Stimulated activated memory B cell treated with anti-CD40 and anti-IgM and Interleukin-4, amounts not matched to agents 10 μg/mL and 1 μg/mL and 100 μg/mL, for 72 hours (primary cell): ENCODE measurements at regions not wholly inside any gene's neighbourhood (a gene's known extent, or its start where the extent isn't known, plus 50 kb on each side); places are given as distances from the start of the nearest gene placed in this dataset.
A peak's percentile ranks its signal among the peaks of the same experiment; 100 is the strongest.

Experiments used
- ATAC-seq: fragments of 150-1000 bp; cut with Tn5 transposase; 2 replicates; pipeline ENCODE4 v1.10.0; 2021
- H3K27ac Mint-ChIP-seq: one replicate; pipeline ENCODE4 v1.8.0; 2022; ENCODE audit warnings: mild to moderate bottlenecking, mixed read lengths
- H3K27me3 Mint-ChIP-seq: one replicate; pipeline ENCODE4 v1.8.0; 2022; ENCODE audit warnings: mixed read lengths
- H3K36me3 Mint-ChIP-seq: one replicate; pipeline ENCODE4 v1.8.0; 2022; ENCODE audit warnings: mixed read lengths
- H3K4me1 Mint-ChIP-seq: one replicate; pipeline ENCODE4 v1.8.0; 2022; ENCODE audit warnings: mixed read lengths
- H3K4me3 Mint-ChIP-seq: one replicate; pipeline ENCODE4 v1.8.0; 2022; ENCODE audit warnings: mild to moderate bottlenecking, moderate library complexity, mixed read lengths
- H3K9me3 Mint-ChIP-seq: one replicate; pipeline ENCODE4 v1.8.0; 2022; ENCODE audit warnings: mixed read lengths

- peaks cover 8% of the 10 kb centered on the region for H3K9me3 Mint-ChIP-seq
- no peaks in the 10 kb centered on the region for H3K36me3 Mint-ChIP-seq
- no peak for ATAC-seq
- no peak overlapping the region for H3K4me3 Mint-ChIP-seq
- H3K27me3 Mint-ChIP-seq, result no peaks in the 10 kb centered on the region
- H3K4me1 Mint-ChIP-seq, result no peaks in the 10 kb centered on the region
- no peak overlapping the region for H3K27ac Mint-ChIP-seq
Measured at GRCh38 chr12:60112763-60113162, 516.9 kb downstream of the SLC16A7 start.

GRCh38 chr12:60114169-60114568 lies 518.3 kb downstream of the SLC16A7 start:
- ATAC-seq, result no peak
- Mint-ChIP-seq H3K36me3 (no peaks in the 10 kb centered on the region), H3K27ac (no peak overlapping the region), H3K4me1 (no peaks in the 10 kb centered on the region), H3K27me3 (no peaks in the 10 kb centered on the region), H3K4me3 (no peak overlapping the region), H3K9me3 (peaks cover 14% of the 10 kb centered on the region)

GRCh38 chr12:60119327-60119726 lies 523.5 kb downstream of the SLC16A7 start:
- H3K9me3 Mint-ChIP-seq, result peaks cover 15% of the 10 kb centered on the region
- H3K4me3 Mint-ChIP-seq, result no peak overlapping the region

GRCh38 chr12:60120199-60120598 lies 524.4 kb downstream of the SLC16A7 start:
- no peak for ATAC-seq
- no peaks in the 10 kb centered on the region for H3K36me3 Mint-ChIP-seq
- peaks cover 15% of the 10 kb centered on the region for H3K9me3 Mint-ChIP-seq
- H3K4me1 Mint-ChIP-seq, result no peaks in the 10 kb centered on the region
- H3K4me3 Mint-ChIP-seq, result no peak overlapping the region
- no peaks in the 10 kb centered on the region for H3K27me3 Mint-ChIP-seq
- no peak overlapping the region for H3K27ac Mint-ChIP-seq

More at GRCh38 chr12:60119327-60119726, 523.5 kb downstream of the SLC16A7 start:
- Mint-ChIP-seq H3K36me3 (no peaks in the 10 kb centered on the region), H3K4me1 (no peaks in the 10 kb centered on the region), H3K27me3 (no peaks in the 10 kb centered on the region), H3K27ac (no peak overlapping the region)
- no peak for ATAC-seq

- no peak overlapping the region for H3K27ac Mint-ChIP-seq
Measured at GRCh38 chr12:60123557-60123956, 527.7 kb downstream of the SLC16A7 start.

GRCh38 chr12:60137513-60137912 lies 541.7 kb downstream of the SLC16A7 start:
- Mint-ChIP-seq H3K27ac (no peak overlapping the region), H3K36me3 (no peaks in the 10 kb centered on the region), H3K27me3 (no peaks in the 10 kb centered on the region), H3K4me1 (no peaks in the 10 kb centered on the region), H3K4me3 (no peak overlapping the region), H3K9me3 (no peaks in the 10 kb centered on the region)
- no peak for ATAC-seq

More at GRCh38 chr12:60123557-60123956, 527.7 kb downstream of the SLC16A7 start:
- no peak for ATAC-seq
- Mint-ChIP-seq H3K9me3 (peaks cover 9% of the 10 kb centered on the region), H3K4me3 (no peak overlapping the region), H3K27me3 (no peaks in the 10 kb centered on the region), H3K4me1 (no peaks in the 10 kb centered on the region), H3K36me3 (no peaks in the 10 kb centered on the region)

- H3K36me3 Mint-ChIP-seq, result no peaks in the 10 kb centered on the region
- no peak overlapping the region for H3K27ac Mint-ChIP-seq
- no peaks in the 10 kb centered on the region for H3K27me3 Mint-ChIP-seq
- H3K9me3 Mint-ChIP-seq, result no peaks in the 10 kb centered on the region
- H3K4me1 Mint-ChIP-seq, result no peaks in the 10 kb centered on the region
- ATAC-seq, result no peak
- H3K4me3 Mint-ChIP-seq, result no peak overlapping the region
Measured at GRCh38 chr12:60138526-60138925, 542.7 kb downstream of the SLC16A7 start.

- no peaks in the 10 kb centered on the region for H3K36me3 Mint-ChIP-seq
Measured at GRCh38 chr12:60144395-60144794, 548.6 kb downstream of the SLC16A7 start.

GRCh38 chr12:60148109-60148508 lies 552.3 kb downstream of the SLC16A7 start:
- Mint-ChIP-seq H3K27me3 (no peaks in the 10 kb centered on the region), H3K36me3 (no peaks in the 10 kb centered on the region), H3K27ac (no peak overlapping the region), H3K9me3 (no peaks in the 10 kb centered on the region), H3K4me1 (no peaks in the 10 kb centered on the region), H3K4me3 (no peak overlapping the region)
- no peak for ATAC-seq

More at GRCh38 chr12:60144395-60144794, 548.6 kb downstream of the SLC16A7 start:
- H3K27me3 Mint-ChIP-seq, result no peaks in the 10 kb centered on the region
- H3K27ac Mint-ChIP-seq, result no peak overlapping the region
- no peak for ATAC-seq
- no peak overlapping the region for H3K4me3 Mint-ChIP-seq
- H3K4me1 Mint-ChIP-seq, result no peaks in the 10 kb centered on the region
- H3K9me3 Mint-ChIP-seq, result no peaks in the 10 kb centered on the region

GRCh38 chr12:60148831-60149230 lies 553.0 kb downstream of the SLC16A7 start:
- ATAC-seq, result no peak
- Mint-ChIP-seq H3K9me3 (no peaks in the 10 kb centered on the region), H3K27me3 (no peaks in the 10 kb centered on the region), H3K4me1 (no peaks in the 10 kb centered on the region), H3K36me3 (no peaks in the 10 kb centered on the region), H3K4me3 (no peak overlapping the region), H3K27ac (no peak overlapping the region)

GRCh38 chr12:60152756-60153155 lies 556.9 kb downstream of the SLC16A7 start:
- no peak overlapping the region for H3K4me3 Mint-ChIP-seq
- no peaks in the 10 kb centered on the region for H3K9me3 Mint-ChIP-seq
- ATAC-seq, result peak; percentile 20

GRCh38 chr12:60159761-60160160 lies 563.9 kb downstream of the SLC16A7 start:
- Mint-ChIP-seq H3K9me3 (no peaks in the 10 kb centered on the region), H3K4me3 (no peak overlapping the region), H3K36me3 (no peaks in the 10 kb centered on the region), H3K27ac (no peak overlapping the region), H3K4me1 (no peaks in the 10 kb centered on the region), H3K27me3 (no peaks in the 10 kb centered on the region)
- no peak for ATAC-seq

More at GRCh38 chr12:60152756-60153155, 556.9 kb downstream of the SLC16A7 start:
- Mint-ChIP-seq H3K27me3 (no peaks in the 10 kb centered on the region), H3K36me3 (no peaks in the 10 kb centered on the region), H3K27ac (no peak overlapping the region), H3K4me1 (no peaks in the 10 kb centered on the region)

GRCh38 chr12:60162988-60163720 lies 567.3 kb downstream of the SLC16A7 start:
- no peaks in the 10 kb centered on the region for H3K4me1 Mint-ChIP-seq
- no peak overlapping the region for H3K4me3 Mint-ChIP-seq
- ATAC-seq, result peak; percentile 47
- no peak overlapping the region for H3K27ac Mint-ChIP-seq
- H3K36me3 Mint-ChIP-seq, result no peaks in the 10 kb centered on the region
- H3K9me3 Mint-ChIP-seq, result peaks cover 3% of the 10 kb centered on the region
- H3K27me3 Mint-ChIP-seq, result no peaks in the 10 kb centered on the region

GRCh38 chr12:60165781-60166180 lies 570.0 kb downstream of the SLC16A7 start:
- Mint-ChIP-seq H3K27me3 (no peaks in the 10 kb centered on the region), H3K36me3 (no peaks in the 10 kb centered on the region), H3K4me1 (no peaks in the 10 kb centered on the region), H3K4me3 (no peak overlapping the region), H3K9me3 (peaks cover 6% of the 10 kb centered on the region), H3K27ac (no peak overlapping the region)
- ATAC-seq, result no peak

GRCh38 chr12:60168441-60168840 lies 572.6 kb downstream of the SLC16A7 start:
- Mint-ChIP-seq H3K36me3 (no peaks in the 10 kb centered on the region), H3K27ac (no peak overlapping the region), H3K27me3 (no peaks in the 10 kb centered on the region), H3K9me3 (peaks cover 6% of the 10 kb centered on the region), H3K4me3 (no peak overlapping the region), H3K4me1 (no peaks in the 10 kb centered on the region)
- ATAC-seq, result no peak

- Mint-ChIP-seq H3K4me1 (no peaks in the 10 kb centered on the region), H3K4me3 (no peak overlapping the region), H3K27ac (no peak overlapping the region), H3K27me3 (no peaks in the 10 kb centered on the region), H3K9me3 (peaks cover 6% of the 10 kb centered on the region), H3K36me3 (no peaks in the 10 kb centered on the region)
- ATAC-seq, result no peak
Measured at GRCh38 chr12:60169904-60170303, 574.1 kb downstream of the SLC16A7 start.
